ENCODE measurements at regions not wholly inside any gene's neighbourhood (a gene's known extent, or its start where the extent isn't known, plus 50 kb on each side); places are given as distances from the start of the nearest gene placed in this dataset.
"Not testable (repeated sequence)": the region's sequence is repeated elsewhere in the genome, so short reads cannot be mapped to it uniquely, and the experiment has no call there.

DNA sequence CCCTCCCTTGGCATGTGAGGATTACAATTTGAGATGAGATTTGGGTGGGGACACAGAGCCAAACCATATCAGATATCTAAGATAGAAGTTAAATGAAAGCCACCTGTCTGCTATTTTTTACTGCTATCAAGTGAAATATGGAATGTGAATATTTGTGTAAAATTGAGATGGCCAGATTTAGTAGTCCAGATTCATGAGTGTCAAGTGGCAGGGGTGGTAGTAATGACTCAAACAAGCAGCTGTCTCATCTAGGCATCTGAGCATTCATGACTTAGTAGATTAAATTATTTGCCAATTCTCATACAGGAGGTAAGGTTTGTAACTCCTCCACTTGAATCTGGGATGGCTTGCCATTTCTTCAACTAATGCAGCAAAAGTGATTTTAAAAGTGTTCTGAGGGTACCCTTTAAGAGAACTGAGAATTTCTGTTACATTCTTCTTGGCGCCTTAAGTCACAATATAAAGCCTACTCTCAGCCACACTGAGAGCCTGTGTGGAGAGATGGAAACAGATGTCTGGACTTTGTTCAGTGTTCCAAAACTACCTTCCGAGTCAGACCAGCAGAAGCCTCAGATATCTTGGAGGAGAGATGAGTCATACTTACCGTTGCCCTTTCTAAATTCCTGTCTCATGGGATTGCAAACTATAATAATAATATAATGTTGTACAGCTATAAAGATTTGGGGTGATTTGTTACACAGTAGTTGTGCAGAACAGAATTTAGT is 1065.6 kb upstream of the TMPRSS15 start:
- no peak for DNase-seq (ENCODE audit: low read depth)
- H3K4me3 ChIP-seq (ENCODE audit: low read depth, low read length): no peak overlapping the region
- TF ChIP-seq POLR2A (IDR thresholded peaks at IDR 0.05; ENCODE audit: extremely low read depth, insufficient read length): no peak
- TF ChIP-seq, protein P1, sequence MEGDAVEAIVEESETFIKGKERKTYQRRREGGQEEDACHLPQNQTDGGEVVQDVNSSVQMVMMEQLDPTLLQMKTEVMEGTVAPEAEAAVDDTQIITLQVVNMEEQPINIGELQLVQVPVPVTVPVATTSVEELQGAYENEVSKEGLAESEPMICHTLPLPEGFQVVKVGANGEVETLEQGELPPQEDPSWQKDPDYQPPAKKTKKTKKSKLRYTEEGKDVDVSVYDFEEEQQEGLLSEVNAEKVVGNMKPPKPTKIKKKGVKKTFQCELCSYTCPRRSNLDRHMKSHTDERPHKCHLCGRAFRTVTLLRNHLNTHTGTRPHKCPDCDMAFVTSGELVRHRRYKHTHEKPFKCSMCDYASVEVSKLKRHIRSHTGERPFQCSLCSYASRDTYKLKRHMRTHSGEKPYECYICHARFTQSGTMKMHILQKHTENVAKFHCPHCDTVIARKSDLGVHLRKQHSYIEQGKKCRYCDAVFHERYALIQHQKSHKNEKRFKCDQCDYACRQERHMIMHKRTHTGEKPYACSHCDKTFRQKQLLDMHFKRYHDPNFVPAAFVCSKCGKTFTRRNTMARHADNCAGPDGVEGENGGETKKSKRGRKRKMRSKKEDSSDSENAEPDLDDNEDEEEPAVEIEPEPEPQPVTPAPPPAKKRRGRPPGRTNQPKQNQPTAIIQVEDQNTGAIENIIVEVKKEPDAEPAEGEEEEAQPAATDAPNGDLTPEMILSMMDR (IDR thresholded peaks at IDR 0.05; ENCODE audit: low read depth, low read length): no peak
- no peak for TF ChIP-seq MYC (IDR thresholded peaks at IDR 0.05; ENCODE audit: low read depth, low read length)
- TF ChIP-seq, protein P2, sequence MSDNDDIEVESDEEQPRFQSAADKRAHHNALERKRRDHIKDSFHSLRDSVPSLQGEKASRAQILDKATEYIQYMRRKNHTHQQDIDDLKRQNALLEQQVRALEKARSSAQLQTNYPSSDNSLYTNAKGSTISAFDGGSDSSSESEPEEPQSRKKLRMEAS (IDR thresholded peaks at IDR 0.05; ENCODE audit: low read depth, low read length): no peak

DNA sequence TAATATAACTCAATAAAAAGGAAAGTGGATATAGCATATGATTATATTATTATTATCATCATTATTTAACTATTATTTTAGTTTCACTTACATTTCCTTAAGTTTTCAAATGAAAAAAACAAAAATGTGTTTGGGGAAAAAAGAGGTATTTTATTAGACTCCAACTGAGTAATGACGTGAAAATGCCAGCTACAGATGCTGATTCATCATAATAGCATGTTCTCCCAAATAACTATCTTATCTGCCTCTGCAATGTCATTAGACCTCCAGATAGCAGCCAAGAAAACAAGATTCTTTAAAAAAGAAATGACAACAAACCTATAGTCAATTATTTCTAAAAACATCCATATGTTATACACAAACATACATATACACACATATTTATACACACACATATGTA is 1071.9 kb upstream of the TMPRSS15 start:
- TF ChIP-seq POLR2A (IDR thresholded peaks at IDR 0.05; ENCODE audit: extremely low read depth, insufficient read length): no peak
- TF ChIP-seq, protein P2 (IDR thresholded peaks at IDR 0.05; ENCODE audit: low read depth, low read length): no peak
- no peak overlapping the region for H3K4me3 ChIP-seq (ENCODE audit: low read depth, low read length)
- DNase-seq (ENCODE audit: low read depth): no peak

DNA sequence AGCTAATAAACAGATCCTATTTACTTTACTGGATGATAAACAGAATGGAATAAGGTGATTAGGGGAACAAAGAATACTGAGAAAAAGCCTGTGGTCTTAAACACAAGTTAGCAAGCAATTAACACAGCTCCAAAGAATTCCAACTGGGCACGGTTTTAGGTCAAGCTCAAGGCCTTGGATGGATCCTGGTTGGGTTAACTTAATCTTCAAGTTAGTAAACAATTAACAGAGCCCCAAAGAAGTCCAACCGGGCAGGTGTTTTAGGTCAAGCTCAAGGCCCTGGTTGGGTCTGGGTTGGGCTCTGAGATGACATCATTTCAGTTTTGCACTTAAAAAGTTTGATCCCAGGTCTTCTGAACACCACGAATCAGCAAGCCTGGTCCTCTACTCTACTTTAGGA is 1086.3 kb upstream of the TMPRSS15 start:
- DNase-seq (ENCODE audit: low read depth): no peak
- H3K4me3 ChIP-seq (ENCODE audit: low read depth, low read length): no peak overlapping the region
- TF ChIP-seq MYC (IDR thresholded peaks at IDR 0.05; ENCODE audit: low read depth, low read length) (no peak), POLR2A (IDR thresholded peaks at IDR 0.05; ENCODE audit: extremely low read depth, insufficient read length) (no peak)
- TF ChIP-seq, protein P1 (IDR thresholded peaks at IDR 0.05; ENCODE audit: low read depth, low read length): no peak
- TF ChIP-seq, protein P2 (IDR thresholded peaks at IDR 0.05; ENCODE audit: low read depth, low read length): no peak

DNA sequence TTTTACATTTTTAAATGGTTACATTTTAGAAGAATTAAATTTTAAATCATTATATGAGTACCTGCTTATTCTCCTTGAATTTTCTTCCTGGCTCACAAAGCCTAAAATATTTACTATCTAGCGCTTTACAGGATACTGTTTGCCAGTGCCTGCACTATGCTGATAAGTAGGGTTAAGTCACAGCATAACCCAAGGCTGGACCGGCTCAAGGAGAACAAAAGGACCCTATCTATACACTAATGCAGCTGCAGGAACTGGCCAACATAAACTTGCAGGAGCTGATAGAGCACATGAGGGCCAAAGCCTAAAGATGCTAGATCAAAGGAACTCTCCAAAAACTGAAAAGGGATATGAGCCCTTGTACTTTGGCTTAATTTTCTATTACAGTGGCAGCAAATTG is 1086.9 kb upstream of the TMPRSS15 start:
- no peak overlapping the region for H3K4me3 ChIP-seq (ENCODE audit: low read depth, low read length)
- no peak for DNase-seq (ENCODE audit: low read depth)
- no peak for TF ChIP-seq MYC (IDR thresholded peaks at IDR 0.05; ENCODE audit: low read depth, low read length)
- TF ChIP-seq POLR2A (IDR thresholded peaks at IDR 0.05; ENCODE audit: extremely low read depth, insufficient read length): no peak
- TF ChIP-seq, protein P2 (IDR thresholded peaks at IDR 0.05; ENCODE audit: low read depth, low read length): no peak
- TF ChIP-seq, protein P1 (IDR thresholded peaks at IDR 0.05; ENCODE audit: low read depth, low read length): no peak

DNA sequence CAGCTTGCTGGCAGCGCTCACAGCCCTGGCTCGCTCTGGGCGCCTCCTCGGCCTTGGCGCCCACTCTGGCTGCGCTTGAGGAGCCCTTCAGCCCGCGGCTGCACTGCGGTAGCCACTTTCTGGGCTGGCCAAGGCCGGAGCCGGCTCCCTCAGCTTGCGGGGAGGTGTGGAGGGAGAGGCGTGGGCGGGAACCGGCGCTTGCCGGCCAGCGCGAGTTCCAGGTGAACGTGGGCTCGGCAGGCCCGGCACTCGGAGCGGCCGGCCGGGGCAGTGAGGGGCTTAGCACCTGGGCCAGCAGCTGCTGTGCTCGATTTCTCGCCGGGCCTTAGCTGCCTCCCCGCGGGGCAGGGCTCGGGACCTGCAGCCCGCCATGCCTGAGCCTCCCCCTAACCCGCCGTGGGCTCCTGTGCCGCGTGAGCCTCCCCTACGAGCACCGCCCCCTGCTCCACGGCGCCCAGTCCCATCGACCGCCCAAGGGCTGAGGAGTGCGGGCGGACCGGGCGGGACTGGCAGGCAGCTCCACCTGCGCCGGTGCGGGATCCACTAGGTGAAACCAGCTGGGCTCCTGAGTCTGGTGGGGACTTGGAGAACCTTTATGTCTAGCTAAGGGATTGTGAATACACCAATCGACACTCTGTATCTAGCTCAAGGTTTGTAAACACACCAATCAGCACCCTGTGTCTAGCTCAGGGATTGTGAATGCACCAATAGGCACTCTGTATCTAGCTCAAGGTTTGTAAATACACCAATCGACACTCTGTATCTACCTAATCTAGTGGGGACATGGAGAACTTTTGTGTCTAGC is 1090.1 kb upstream of the TMPRSS15 start:
- not testable (repeated sequence) for H3K4me3 ChIP-seq (ENCODE audit: low read depth, low read length); DNase-seq (ENCODE audit: low read depth)

DNA sequence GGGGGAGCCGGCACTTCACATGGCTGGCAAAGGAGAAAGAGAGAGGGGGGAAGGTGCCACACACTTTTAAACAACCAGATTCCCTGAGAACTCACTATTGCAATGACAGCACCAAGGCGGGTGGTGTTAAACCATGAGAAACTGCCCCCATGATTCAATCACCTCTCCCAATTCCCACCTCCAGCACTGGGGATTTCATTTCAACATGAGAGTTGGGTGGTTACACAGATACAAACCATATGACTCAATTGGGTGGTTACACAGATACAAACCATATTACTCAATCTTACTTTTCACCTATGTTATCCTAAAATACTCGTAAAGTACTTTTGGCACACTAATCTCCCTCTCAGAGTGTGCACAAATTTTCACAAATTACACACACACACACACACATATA is 1097.5 kb upstream of the TMPRSS15 start:
- no peak for DNase-seq (ENCODE audit: low read depth)
- TF ChIP-seq, protein P1 (IDR thresholded peaks at IDR 0.05; ENCODE audit: low read depth, low read length): no peak
- TF ChIP-seq MYC (IDR thresholded peaks at IDR 0.05; ENCODE audit: low read depth, low read length) (no peak), POLR2A (IDR thresholded peaks at IDR 0.05; ENCODE audit: extremely low read depth, insufficient read length) (no peak)
- TF ChIP-seq, protein P2 (IDR thresholded peaks at IDR 0.05; ENCODE audit: low read depth, low read length): no peak
- no peak overlapping the region for H3K4me3 ChIP-seq (ENCODE audit: low read depth, low read length)
